H1 (cell line): ENCODE measurements at regions not wholly inside any gene's neighbourhood (a gene's known extent, or its start where the extent isn't known, plus 50 kb on each side); places are given as distances from the start of the nearest gene placed in this dataset.

Source experiments
- CTCF ChIA-PET: fragments of 300-600 bp; sonication (Branson Sonifier 250); formaldehyde crosslinking; loops from one replicate; lab custom pipeline; 2021; ENCODE audit not compliant: partially characterized antibody; lab: Charles Lee
- POLR2A ChIA-PET: fragments of 300-600 bp; sonication (Branson Sonifier 250); formaldehyde crosslinking; loops from one replicate; lab custom pipeline; 2021; ENCODE audit warnings: inconsistent platforms; ENCODE audit not compliant: partially characterized antibody; lab: Charles Lee
- DNase-seq, 2 experiments: peaks; one replicate each; pipeline versions ENCODE4 v3.0.0 to v3.0.0-alpha.2; 2010 to 2022; ENCODE audit warnings: low spot score in 2 of 2, low read depth in 1 of 2, mixed read lengths in 1 of 2
- FAIRE-seq: peaks from 2 replicates; lab custom pipeline; 2011; peaks lifted over from hg19 to GRCh38; lab: Jason Lieb, UNC
- H2AFZ ChIP-seq: 2 replicates; pipeline ENCODE4 v1.8.1; 2012; ENCODE audit warnings: low read length, inconsistent platforms
- H2AK5ac ChIP-seq: 2 replicates; pipeline ENCODE4 v1.6.1; 2013; ENCODE audit warnings: low read depth, low read length
- H2BK120ac ChIP-seq: replicated peaks from 2 replicates; pipeline ENCODE3; 2013; ENCODE audit warnings: low read depth, low read length, inconsistent platforms
- H2BK12ac ChIP-seq: 2 replicates; pipeline ENCODE4 v1.6.1; 2013; ENCODE audit warnings: low read depth, low read length
- H2BK15ac ChIP-seq: 2 replicates; pipeline ENCODE4 v1.6.1; 2013; ENCODE audit warnings: low read length
- H2BK20ac ChIP-seq: 2 replicates; pipeline ENCODE4 v1.6.1; 2013; ENCODE audit warnings: low read length
- H2BK5ac ChIP-seq: 2 replicates; pipeline ENCODE4 v1.6.1; 2013; ENCODE audit warnings: low read depth, low read length
- H3K14ac ChIP-seq: 2 replicates; pipeline ENCODE4 v1.6.1; 2013; ENCODE audit warnings: inconsistent platforms; ENCODE audit not compliant: insufficient read length
- H3K18ac ChIP-seq: 2 replicates; pipeline ENCODE4 v1.6.1; 2013; ENCODE audit warnings: low read length; ENCODE audit errors: extremely low read depth
- H3K23ac ChIP-seq: 2 replicates; pipeline ENCODE4 v1.6.1; 2013; ENCODE audit warnings: inconsistent platforms; ENCODE audit not compliant: insufficient read length
- H3K23me2 ChIP-seq: 2 replicates; pipeline ENCODE4 v1.6.1; 2013; ENCODE audit warnings: low read depth, low read length
- H3K27ac ChIP-seq: 2 replicates; pipeline ENCODE4 v1.6.1; 2011; ENCODE audit warnings: low read depth, low read length, inconsistent platforms
- H3K27me3 ChIP-seq, 4 experiments: replicated peaks in 1 of 4; 1 replicate in 1 of 4; 2 replicates in 3 of 4; pipeline versions ENCODE4 v1.6.1 to v1.8.1; 2011 to 2013; ENCODE audit warnings: low read length in 3 of 4, mild to moderate bottlenecking in 3 of 4, inconsistent platforms in 2 of 4, mixed read lengths in 2 of 4, moderate library complexity in 1 of 4; ENCODE audit not compliant: control insufficient read depth in 3 of 4, insufficient read depth in 3 of 4; ENCODE audit errors: extremely low read depth in 1 of 4
- H3K36me3 ChIP-seq, 4 experiments: 2 replicates each; pipeline versions ENCODE4 v1.6.1 to v1.8.1; 2011 to 2013; ENCODE audit warnings: mild to moderate bottlenecking in 4 of 4, low read length in 3 of 4, moderate library complexity in 2 of 4, control low read depth in 1 of 4, inconsistent platforms in 1 of 4; ENCODE audit not compliant: insufficient read depth in 4 of 4, control insufficient read depth in 2 of 4
- H3K4ac ChIP-seq: replicated peaks from 2 replicates; pipeline ENCODE3; 2013; ENCODE audit warnings: low read length, low read depth, mixed read lengths, inconsistent platforms; ENCODE audit not compliant: insufficient read length
- H3K4me1 ChIP-seq, 4 experiments: replicated peaks in 1 of 4; 1 replicate in 1 of 4; 2 replicates in 3 of 4; pipeline versions ENCODE4 v1.6.1 to v1.8.1; 2011 to 2013; ENCODE audit warnings: low read length in 3 of 4, inconsistent platforms in 2 of 4, mixed read lengths in 1 of 4; ENCODE audit not compliant: insufficient read depth in 4 of 4, control insufficient read depth in 3 of 4
- H3K4me2 ChIP-seq, 2 experiments: 2 replicates each; pipeline versions ENCODE4 v1.6.1 to v1.8.1; 2011 to 2013; ENCODE audit warnings: low read depth in 2 of 2, low read length in 2 of 2, control low read depth in 1 of 2, inconsistent platforms in 1 of 2, mild to moderate bottlenecking in 1 of 2; ENCODE audit not compliant: insufficient read depth in 1 of 2
- H3K4me3 ChIP-seq, 4 experiments: fragments of 200-600, 300-600 bp in 1 of 4; sonication (generic), shearing (Covaris generic), sonication (Bioruptor Twin) in 1 of 4; 2 replicates each; pipeline versions ENCODE4 v1.5.1 to v1.8.1; 2011 to 2016; ENCODE audit warnings: low read length in 4 of 4, low read depth in 3 of 4, control low read depth in 2 of 4, inconsistent platforms in 2 of 4, mild to moderate bottlenecking in 2 of 4, mixed read lengths in 1 of 4, moderate library complexity in 1 of 4; ENCODE audit not compliant: insufficient read depth in 2 of 4; ENCODE audit errors: extremely low read depth in 1 of 4
- H3K56ac ChIP-seq: replicated peaks from 2 replicates; pipeline ENCODE3; 2013; ENCODE audit warnings: low read depth, mild to moderate bottlenecking, mixed read lengths, low read length, inconsistent platforms; ENCODE audit not compliant: insufficient read length
- H3K79me1 ChIP-seq: 2 replicates; pipeline ENCODE4 v1.6.1; 2013; ENCODE audit warnings: low read depth, low read length, control low read depth
- H3K79me2 ChIP-seq, 2 experiments: 2 replicates each; pipeline versions ENCODE4 v1.6.1 to v1.8.1; 2012 to 2013; ENCODE audit warnings: low read length in 2 of 2, mild to moderate bottlenecking in 2 of 2, inconsistent platforms in 1 of 2; ENCODE audit not compliant: insufficient read depth in 2 of 2, control insufficient read depth in 1 of 2
- H3K9ac ChIP-seq, 4 experiments: replicated peaks in 1 of 4; 1 replicate in 1 of 4; 2 replicates in 3 of 4; pipeline versions ENCODE4 v1.6.1 to v1.8.1; 2011 to 2013; ENCODE audit warnings: low read depth in 3 of 4, low read length in 3 of 4, control low read depth in 2 of 4, mild to moderate bottlenecking in 2 of 4, moderate library complexity in 2 of 4, inconsistent platforms in 1 of 4; ENCODE audit errors: extremely low read depth in 1 of 4
- H3K9me3 ChIP-seq, 2 experiments: 2 replicates each; pipeline versions ENCODE4 v1.6.1 to v1.8.1; 2012 to 2013; ENCODE audit warnings: mild to moderate bottlenecking in 2 of 2, moderate library complexity in 2 of 2, control low read depth in 1 of 2, inconsistent platforms in 1 of 2, low read depth in 1 of 2, low read length in 1 of 2, mixed read lengths in 1 of 2; ENCODE audit not compliant: insufficient read depth in 2 of 2
- H4K20me1 ChIP-seq, 2 experiments: replicated peaks in 1 of 2; 2 replicates each; pipeline versions ENCODE3 to v1.8.1; 2011 to 2013; ENCODE audit warnings: inconsistent platforms in 2 of 2, low read length in 2 of 2, mild to moderate bottlenecking in 1 of 2; ENCODE audit not compliant: insufficient read depth in 2 of 2, control insufficient read depth in 1 of 2
- H4K5ac ChIP-seq: 2 replicates; pipeline ENCODE4 v1.6.1; 2013; ENCODE audit warnings: low read length, low read depth, mixed read lengths, inconsistent platforms; ENCODE audit not compliant: insufficient read length
- H4K8ac ChIP-seq: 2 replicates; pipeline ENCODE4 v1.8.0; 2013; ENCODE audit warnings: mild to moderate bottlenecking, moderate library complexity, low read length, inconsistent platforms; ENCODE audit not compliant: insufficient read depth; ENCODE audit errors: extremely low read depth
- H4K91ac ChIP-seq: replicated peaks from 2 replicates; pipeline ENCODE3; 2013; ENCODE audit warnings: low read length, mixed read lengths, inconsistent platforms; ENCODE audit not compliant: insufficient read length
- EZH2 ChIP-seq: fragments of 200-600 bp; sonication (generic); IDR thresholded peaks from 2 replicates; pipeline ENCODE4 v1.7.1; 2012; ENCODE audit warnings: low read depth, mild to moderate bottlenecking, moderate library complexity, low read length, inconsistent platforms; ENCODE audit not compliant: severe bottlenecking
- SIRT6 ChIP-seq: IDR thresholded peaks from one replicate; pipeline ENCODE4 v1.7.1; 2012; ENCODE audit warnings: low read length, inconsistent platforms
- WGBS, 2 experiments: shearing (Covaris generic) in 1 of 2; methylation state at CpG; one replicate each; pipeline versions ENCODE4 v1.1.6 to v1.1.7; 2013 to 2015; ENCODE audit warnings: low lambda C conversion rate in 2 of 2, mixed read lengths in 2 of 2, inconsistent platforms in 1 of 2, low coverage in 1 of 2, missing lambda C conversion rate in 1 of 2; ENCODE audit not compliant: insufficient replicate concordance in 2 of 2, insufficient coverage in 1 of 2, insufficient read length in 1 of 2; ENCODE audit errors: extremely low coverage in 1 of 2, missing lambda C conversion rate in 1 of 2; 5-methylcytosine and 5-hydroxymethylcytosine counted together

- no peak overlapping the region for H3K14ac ChIP-seq
- ChIA-PET POLR2A (no interaction called here), CTCF (no interaction called here)
- no peak overlapping the region for H3K27ac ChIP-seq
- H3K4me3 ChIP-seq: no peak overlapping the region
- H2AK5ac ChIP-seq: no peak overlapping the region
- 86% methylated on average over 1 of the region's 1 CpG; no CpG with 5 or more reads in 1 of the 2 experiments for WGBS, 2 experiments
- H4K5ac ChIP-seq: no peak overlapping the region
- no peak overlapping the region for H4K91ac ChIP-seq
- H3K23ac ChIP-seq: no peak overlapping the region
- no peaks in the 10 kb centered on the region for H3K27me3 ChIP-seq
- no peaks in the 10 kb centered on the region for H4K20me1 ChIP-seq
- H3K4ac ChIP-seq: no peak overlapping the region
- H2BK5ac ChIP-seq: no peak overlapping the region
- H2BK120ac ChIP-seq: no peak overlapping the region
- H3K9ac ChIP-seq: no peak overlapping the region
- peaks cover under 1 to 11% (median under 1%) of the 10 kb centered on the region in 4 experiments; a peak in 4 of 7 replicates for H3K4me1 ChIP-seq
- H2BK12ac ChIP-seq: no peak overlapping the region
- FAIRE-seq (no peak), DNase-seq (no peak)
- no peak overlapping the region for H2AFZ ChIP-seq
- no peak overlapping the region for H2BK15ac ChIP-seq
- no peak overlapping the region for H3K18ac ChIP-seq
- H3K36me3 ChIP-seq: no peaks in the 10 kb centered on the region; a peak in 1 of 8 replicates
- no peak overlapping the region for H3K56ac ChIP-seq
- H4K8ac ChIP-seq: no peak overlapping the region
- H2BK20ac ChIP-seq: no peak overlapping the region
- H3K4me2 ChIP-seq: no peak overlapping the region
- H3K79me1 ChIP-seq: no peaks in the 10 kb centered on the region
- H3K23me2 ChIP-seq: no peaks in the 10 kb centered on the region
- H3K79me2 ChIP-seq: no peaks in the 10 kb centered on the region
- no peak for TF ChIP-seq EZH2
- TF ChIP-seq SIRT6: no peak
- TF ChIP-seq, all 59 proteins: peak for 0
- no peaks in the 10 kb centered on the region for H3K9me3 ChIP-seq
Measured at GRCh38 chr11:38131535-38131934, 1533.5 kb upstream of the RAG2 start.
